ENCODE measurements at regions not wholly inside any gene's neighbourhood (a gene's known extent, or its start where the extent isn't known, plus 50 kb on each side); places are given as distances from the start of the nearest gene placed in this dataset.

GRCh38 chr13:47603365-47603764 is 397.7 kb downstream of the SUCLA2 start:
- DNase-seq, result no peak

GRCh38 chr13:47598340-47598911 is 402.6 kb downstream of the SUCLA2 start:
- no peak for DNase-seq

DNA sequence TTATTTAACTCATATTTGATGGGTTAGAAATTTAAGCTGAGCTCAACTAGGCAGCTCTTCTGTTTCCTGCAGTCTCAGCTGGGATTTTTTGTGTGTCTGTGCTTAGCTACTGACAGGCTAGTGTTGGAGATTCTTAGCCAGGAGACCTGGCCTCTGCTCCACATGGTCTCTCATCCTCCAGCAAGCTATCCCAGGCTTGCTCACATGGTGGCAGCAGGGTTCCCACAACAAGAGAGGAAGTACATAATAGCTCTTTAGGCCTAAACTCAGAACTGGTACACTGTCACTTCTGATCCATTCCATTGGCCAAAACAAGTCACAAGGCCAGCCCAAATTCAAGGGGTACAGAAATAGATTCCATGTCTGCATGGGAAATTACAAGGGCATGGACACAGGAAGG is 406.2 kb downstream of the SUCLA2 start:
- no peak for DNase-seq

DNA sequence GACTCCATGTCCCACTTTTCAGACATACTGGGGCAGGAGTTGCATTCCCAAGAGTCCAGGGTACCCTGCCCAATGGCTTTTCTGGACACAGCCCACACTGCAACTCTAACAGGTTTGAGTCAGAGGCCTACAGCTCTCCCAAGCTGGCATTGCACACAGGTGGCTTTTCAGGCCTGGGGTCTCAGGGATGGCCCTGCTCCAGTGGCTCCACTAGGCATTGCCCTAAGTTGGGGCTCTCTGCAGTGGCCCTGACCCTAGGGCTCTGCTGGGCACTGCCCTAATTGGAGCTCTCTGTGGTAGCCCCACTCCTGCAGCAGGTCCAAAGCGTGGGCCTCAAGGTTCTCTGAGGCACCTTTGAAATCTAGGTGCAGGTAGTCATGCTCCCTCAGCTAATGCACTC is 408.8 kb downstream of the SUCLA2 start:
- no peak for DNase-seq

GRCh38 chr13:47588676-47589075 is 412.4 kb downstream of the SUCLA2 start:
- no peak for DNase-seq

- no peak for DNase-seq
Observed at GRCh38 chr13:47572375-47572774, 428.7 kb downstream of the SUCLA2 start.

- DNase-seq, result no peak
Observed at GRCh38 chr13:47564041-47564440, 437.0 kb downstream of the SUCLA2 start.

GRCh38 chr13:47556703-47557102 is 444.4 kb downstream of the SUCLA2 start:
- no peak for DNase-seq

DNA sequence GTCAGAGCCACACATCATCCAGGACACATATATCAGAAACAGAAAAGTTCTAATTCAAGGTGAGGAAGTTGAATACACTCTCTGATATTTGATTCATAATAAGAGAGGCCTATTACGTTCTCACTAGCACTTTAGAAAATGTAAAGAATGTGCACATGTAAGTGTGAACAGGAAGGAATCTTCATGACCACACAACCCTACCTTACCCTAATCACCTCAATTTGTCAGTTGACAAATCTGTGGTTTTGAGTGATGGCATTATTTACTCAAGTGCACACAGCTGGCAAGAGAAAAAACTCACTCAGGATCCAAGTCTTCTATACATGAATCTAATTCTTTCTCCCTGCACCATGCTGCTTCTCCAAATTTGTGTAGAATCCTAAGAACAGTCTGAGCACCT is 445.8 kb downstream of the SUCLA2 start:
- no peak for DNase-seq

DNA sequence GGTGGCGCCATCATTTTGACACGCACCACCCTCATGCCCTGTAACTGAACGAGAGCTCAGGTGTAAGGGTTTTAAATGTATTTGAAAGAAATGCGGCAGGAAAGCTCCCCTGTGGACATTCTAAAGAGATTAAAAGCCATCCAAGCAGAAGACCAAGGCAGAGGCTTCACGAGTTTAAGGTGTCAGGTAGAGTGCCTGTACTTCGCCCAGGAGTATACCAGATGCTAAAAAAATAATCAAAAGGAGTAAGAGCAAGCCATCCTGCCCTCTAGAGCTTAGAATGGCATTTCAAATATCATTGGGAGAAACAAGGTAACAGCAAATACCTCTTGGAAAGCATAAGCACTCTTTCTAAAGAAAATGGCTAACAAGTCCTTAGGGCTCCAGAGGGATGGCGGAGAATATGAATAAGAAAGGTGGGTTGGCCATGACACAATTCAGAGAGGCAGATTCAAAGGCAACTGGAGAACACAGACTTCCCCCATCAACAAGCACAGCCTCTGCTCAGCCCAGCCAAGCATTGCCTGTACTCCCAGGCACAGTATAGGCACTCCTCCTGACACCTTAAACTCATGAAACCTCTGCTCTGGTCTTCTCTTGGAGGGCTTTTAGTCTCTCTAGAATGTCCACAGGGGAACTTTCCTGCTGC is 447.6 kb downstream of the SUCLA2 start:
- DNase-seq, result no peak

DNA sequence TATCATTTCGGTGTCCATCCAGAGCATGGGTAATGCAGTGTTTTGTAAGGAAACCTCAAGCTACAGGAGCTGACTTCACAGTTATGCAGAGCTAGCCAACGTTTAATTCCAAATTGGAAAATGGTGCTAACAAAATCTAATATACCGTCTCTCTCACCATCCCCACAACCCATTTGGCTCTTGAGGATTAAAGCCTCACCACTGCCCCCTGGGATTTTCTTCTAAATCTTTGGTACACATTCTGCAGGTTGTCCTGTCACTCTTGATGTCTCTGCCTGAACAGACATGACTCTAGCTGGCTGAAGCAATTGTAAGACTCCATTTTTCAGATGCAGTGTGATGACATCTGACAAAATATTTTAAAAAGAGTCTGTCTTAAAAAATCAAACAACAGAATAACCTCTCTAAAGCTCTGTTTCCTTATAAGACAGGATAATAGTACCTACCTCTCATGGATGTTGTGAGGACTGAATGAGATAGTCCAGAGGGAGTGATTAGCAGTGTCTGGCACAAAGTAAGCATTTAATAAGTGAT is 451.8 kb downstream of the SUCLA2 start:
- DNase-seq, result no peak

- DNase-seq, result no peak
Observed at GRCh38 chr13:47548294-47548840, 452.7 kb downstream of the SUCLA2 start.

DNA sequence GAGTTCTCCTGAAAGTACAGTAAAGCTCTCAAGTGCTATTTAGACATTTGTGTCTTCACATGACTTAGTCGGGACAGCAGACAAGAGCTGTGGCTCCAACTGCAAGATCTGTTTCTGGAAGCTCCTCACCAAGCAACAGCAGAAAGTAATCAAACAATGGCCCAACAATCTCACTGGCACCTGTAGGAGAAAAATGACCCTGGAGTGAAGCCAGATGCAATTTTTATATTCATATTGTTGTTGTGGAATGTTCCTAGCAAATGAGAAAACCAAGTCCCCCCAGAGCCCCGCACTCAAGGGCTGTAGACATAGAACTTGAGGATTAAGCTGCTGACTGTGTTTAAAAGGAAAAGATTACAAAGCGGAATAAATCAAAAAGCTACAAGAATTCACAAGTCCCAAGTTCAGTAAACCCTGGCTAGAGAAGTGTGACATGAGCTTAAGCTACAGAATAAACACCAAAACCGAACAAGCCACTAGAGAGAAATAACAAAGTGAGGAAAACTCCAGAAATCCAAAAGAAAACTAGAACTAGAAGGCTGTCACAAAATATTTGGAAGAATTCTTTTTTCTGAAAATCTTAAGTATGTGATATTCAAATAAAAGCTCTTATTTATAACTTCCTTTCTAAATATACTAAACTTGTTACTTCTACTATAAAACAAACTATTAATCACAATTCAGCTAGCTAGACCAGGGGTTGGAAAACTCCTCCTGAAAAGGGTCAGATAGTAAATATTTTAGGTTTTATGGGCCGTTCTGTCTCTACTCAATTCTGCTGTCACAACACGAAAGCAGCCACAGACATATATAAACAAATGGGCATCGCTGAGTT is 454.5 kb downstream of the SUCLA2 start:
- no peak for DNase-seq

- no peak for DNase-seq
Observed at GRCh38 chr13:47545201-47546024, 455.7 kb downstream of the SUCLA2 start.

DNA sequence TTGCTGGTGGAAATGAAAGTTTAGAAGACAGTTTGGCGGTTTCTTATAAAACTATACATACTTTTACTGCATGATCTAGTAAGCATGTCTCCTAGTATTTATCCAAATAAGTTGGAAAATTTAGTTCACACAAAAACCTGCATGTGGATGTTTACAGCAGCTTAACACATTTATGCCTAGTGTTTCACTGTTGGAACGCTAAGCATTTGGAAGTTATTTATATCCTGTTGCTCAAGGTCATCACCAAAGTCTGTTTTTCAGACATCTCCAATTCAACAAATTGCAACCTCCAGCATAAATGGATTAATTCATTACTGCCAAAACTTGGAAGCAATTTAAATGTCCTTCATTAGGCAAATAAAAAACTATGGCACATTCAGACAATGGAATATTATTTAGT is 461.8 kb downstream of the SUCLA2 start:
- DNase-seq, result no peak

DNA sequence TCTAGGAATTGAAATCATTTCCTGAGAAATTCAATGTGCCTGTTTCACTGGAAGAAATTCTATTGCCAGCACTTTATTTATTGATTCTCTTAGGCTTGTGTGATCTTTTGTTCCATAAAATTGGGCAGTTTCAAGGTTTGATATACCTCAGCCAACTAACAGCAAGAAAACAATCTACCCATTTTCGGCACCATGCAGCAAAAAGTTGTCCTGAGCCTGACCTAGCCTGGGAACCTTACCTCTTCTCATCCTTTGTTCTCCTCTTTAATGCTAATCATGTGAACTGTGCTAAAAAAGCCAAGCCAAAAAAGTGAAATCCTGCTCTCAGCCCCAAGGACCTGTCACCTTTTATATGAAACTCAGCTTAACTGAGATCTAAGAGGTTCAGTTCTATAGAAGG is 477.3 kb downstream of the SUCLA2 start:
- no peak for DNase-seq

DNA sequence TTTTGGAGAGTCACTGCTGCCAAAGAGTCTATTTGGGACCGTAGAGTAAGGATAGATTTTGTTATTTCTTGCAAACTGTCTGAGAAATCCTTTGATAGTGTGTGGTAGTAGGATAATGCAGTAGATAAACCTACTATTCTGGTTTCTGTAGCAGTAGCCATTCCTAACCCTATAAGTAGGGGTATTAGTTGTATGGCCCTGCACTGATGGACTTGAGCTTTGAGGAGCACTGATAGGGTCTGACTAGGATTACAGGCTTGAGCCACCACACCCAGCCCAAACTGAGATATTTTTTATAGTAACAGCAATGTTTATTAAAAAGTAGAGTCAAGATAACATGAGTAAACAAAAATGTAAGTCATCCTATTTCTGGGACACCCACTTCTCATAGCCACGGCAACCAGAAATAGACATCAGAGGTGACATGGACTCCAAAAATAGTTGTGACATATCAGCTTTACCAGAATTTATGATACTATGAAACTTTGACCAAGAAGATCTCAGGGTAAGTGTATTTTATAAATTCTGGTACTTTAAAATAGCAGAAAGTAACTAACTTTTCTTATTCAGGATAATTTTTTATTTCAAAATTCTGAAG is 479.1 kb downstream of the SUCLA2 start:
- DNase-seq, result no peak

GRCh38 chr13:47519626-47520025 is 481.4 kb downstream of the SUCLA2 start:
- DNase-seq, result no peak

DNA sequence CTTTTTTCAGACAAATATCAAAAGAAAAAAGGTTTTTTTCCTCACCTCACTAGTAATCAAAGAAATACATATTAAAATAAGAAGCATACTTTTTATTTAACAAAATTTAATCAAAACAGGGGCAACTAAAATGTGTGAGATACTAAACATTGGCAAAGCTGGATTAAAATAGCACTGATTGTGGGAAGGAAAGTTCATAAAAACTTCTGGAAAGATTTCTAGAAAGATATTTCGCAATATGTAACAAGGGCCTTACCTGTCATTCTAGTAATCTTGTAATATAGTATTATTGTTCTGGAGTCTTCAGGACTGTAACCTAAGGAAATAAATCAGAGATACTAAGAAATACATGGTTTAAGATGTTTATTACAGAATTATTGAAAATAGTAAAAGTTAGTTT is 482.5 kb downstream of the SUCLA2 start:
- DNase-seq, result no peak

- DNase-seq, result no peak
Observed at GRCh38 chr13:47511647-47512046, 489.4 kb downstream of the SUCLA2 start.

GRCh38 chr13:47508527-47509228 is 492.4 kb downstream of the SUCLA2 start:
- no peak for DNase-seq

- no peak for DNase-seq
Observed at GRCh38 chr13:47503475-47503874, 497.6 kb downstream of the SUCLA2 start.
